K562 (cell line): ENCODE measurements at regions not wholly inside any gene's neighbourhood (a gene's known extent, or its start where the extent isn't known, plus 50 kb on each side); places are given as distances from the start of the nearest gene placed in this dataset.

ENCODE experiments used
- GABPB1 ChIP-seq: sonication (generic); formaldehyde crosslinking; IDR thresholded peaks from 2 replicates; pipeline ENCODE4 v1.8.0; 2022; ENCODE audit warnings: mild to moderate bottlenecking, missing genetic modification reagents
- GTF2F1 ChIP-seq: IDR thresholded peaks from 2 replicates; pipeline ENCODE4 v1.6.1; 2011; ENCODE audit warnings: low read depth, low read length, improper control_type of control experiment
- HDAC3 ChIP-seq: fragments of 450-650 bp; IDR thresholded peaks from 2 replicates; pipeline ENCODE4 v1.6.1; 2018; ENCODE audit warnings: borderline replicate concordance, mild to moderate bottlenecking, moderate library complexity; ENCODE audit not compliant: partially characterized antibody
- MTF1 ChIP-seq: fragments of 250-450 bp; sonication (Bioruptor Pico); IDR thresholded peaks from 2 replicates; pipeline ENCODE4 v1.9.0; 2021; ENCODE audit warnings: moderate library complexity, mild to moderate bottlenecking, inconsistent platforms, borderline replicate concordance
- PHF8 ChIP-seq: fragments of 200-600 bp; sonication (generic); IDR thresholded peaks from 2 replicates; pipeline ENCODE4 v1.6.1; 2012; ENCODE audit warnings: mixed run types, mild to moderate bottlenecking, inconsistent platforms, low read length, moderate library complexity, borderline replicate concordance
- SRSF9 ChIP-seq: fragments of 200-400 bp; formaldehyde crosslinking; IDR thresholded peaks from 2 replicates; pipeline ENCODE4 v1.6.1; 2017; ENCODE audit warnings: low read depth, low read length, borderline replicate concordance
- ZFP1 ChIP-seq: fragments of 450-650 bp; formaldehyde crosslinking; IDR thresholded peaks from 2 replicates; pipeline ENCODE4 v1.4.0; 2020; ENCODE audit warnings: mild to moderate bottlenecking, mixed read lengths
- ZFP91 ChIP-seq: sonication (generic); formaldehyde crosslinking; IDR thresholded peaks from 2 replicates; pipeline ENCODE4 v1.8.0; 2022; ENCODE audit warnings: mild to moderate bottlenecking, missing genetic modification reagents
- ZNF408 ChIP-seq: fragments of 250-450 bp; sonication (Bioruptor Pico); IDR thresholded peaks from 2 replicates; pipeline ENCODE4 v1.4.0; 2020; ENCODE audit warnings: low read depth, mild to moderate bottlenecking, moderate library complexity
- ZNF436 ChIP-seq: fragments of 250-450, 450-650 bp; sonication (Bioruptor Pico); formaldehyde crosslinking; IDR thresholded peaks from 2 replicates; pipeline ENCODE4 v1.7.0; 2020; ENCODE audit warnings: mild to moderate bottlenecking
- TF ChIP-seq, protein P1 (sequence below): fragments of 250-450 bp; sonication (Bioruptor Pico); IDR thresholded peaks from 2 replicates; pipeline ENCODE4 v1.4.0; 2020; ENCODE audit warnings: mild to moderate bottlenecking, moderate library complexity
- TF ChIP-seq, protein P2 (sequence below): fragments of 200-400 bp; formaldehyde crosslinking; IDR thresholded peaks from 2 replicates; pipeline ENCODE4 v1.6.1; 2017; ENCODE audit warnings: mild to moderate bottlenecking, low read depth, low read length, moderate library complexity
- TF ChIP-seq, protein P3 (sequence below): sonication (generic); formaldehyde crosslinking; IDR thresholded peaks from 2 replicates; pipeline ENCODE4 v1.8.1; 2023; ENCODE audit warnings: mild to moderate bottlenecking, missing genetic modification reagents
- TF ChIP-seq, protein P4 (sequence below): fragments of 450-650 bp; formaldehyde crosslinking; IDR thresholded peaks from 2 replicates; pipeline ENCODE4 v1.4.0; 2020; ENCODE audit warnings: mild to moderate bottlenecking
- TF ChIP-seq, protein P5 (sequence below): sonication (generic); formaldehyde crosslinking; IDR thresholded peaks from 2 replicates; pipeline ENCODE4 v1.8.0; 2022; ENCODE audit warnings: mild to moderate bottlenecking, missing genetic modification reagents

DNA sequence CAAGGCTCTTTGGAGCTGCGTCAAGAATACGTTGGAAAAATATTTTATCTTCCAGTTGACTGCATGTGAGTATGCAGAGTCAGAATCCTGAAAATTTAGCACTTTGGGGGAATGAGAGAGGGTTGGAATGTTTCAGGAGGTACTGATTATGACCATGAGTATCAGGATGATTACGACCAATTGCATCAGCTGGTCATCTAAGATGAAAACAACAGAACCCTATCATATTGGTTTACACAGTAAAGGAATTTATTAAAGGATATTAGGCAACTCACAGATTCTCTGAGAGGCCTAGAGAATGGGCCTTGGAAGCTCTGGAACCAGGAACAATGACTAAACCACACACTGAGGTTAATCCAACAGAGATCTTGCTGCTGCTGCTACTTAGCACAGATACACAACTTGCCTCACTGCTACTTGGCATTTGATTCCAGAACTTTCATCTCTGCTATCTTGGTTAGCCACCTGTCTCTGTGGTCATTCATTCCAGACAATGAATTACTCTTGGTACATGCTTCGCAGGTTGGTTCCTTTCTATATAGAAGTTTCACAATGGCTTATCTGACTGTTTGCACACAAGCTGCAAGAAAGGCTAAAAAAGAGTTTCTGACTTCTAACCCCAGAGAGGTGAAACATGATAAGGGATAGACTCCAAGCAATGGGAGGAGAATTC lies 68.0 kb upstream of the CTTNBP2 start (continued):
- TF ChIP-seq, protein P1, sequence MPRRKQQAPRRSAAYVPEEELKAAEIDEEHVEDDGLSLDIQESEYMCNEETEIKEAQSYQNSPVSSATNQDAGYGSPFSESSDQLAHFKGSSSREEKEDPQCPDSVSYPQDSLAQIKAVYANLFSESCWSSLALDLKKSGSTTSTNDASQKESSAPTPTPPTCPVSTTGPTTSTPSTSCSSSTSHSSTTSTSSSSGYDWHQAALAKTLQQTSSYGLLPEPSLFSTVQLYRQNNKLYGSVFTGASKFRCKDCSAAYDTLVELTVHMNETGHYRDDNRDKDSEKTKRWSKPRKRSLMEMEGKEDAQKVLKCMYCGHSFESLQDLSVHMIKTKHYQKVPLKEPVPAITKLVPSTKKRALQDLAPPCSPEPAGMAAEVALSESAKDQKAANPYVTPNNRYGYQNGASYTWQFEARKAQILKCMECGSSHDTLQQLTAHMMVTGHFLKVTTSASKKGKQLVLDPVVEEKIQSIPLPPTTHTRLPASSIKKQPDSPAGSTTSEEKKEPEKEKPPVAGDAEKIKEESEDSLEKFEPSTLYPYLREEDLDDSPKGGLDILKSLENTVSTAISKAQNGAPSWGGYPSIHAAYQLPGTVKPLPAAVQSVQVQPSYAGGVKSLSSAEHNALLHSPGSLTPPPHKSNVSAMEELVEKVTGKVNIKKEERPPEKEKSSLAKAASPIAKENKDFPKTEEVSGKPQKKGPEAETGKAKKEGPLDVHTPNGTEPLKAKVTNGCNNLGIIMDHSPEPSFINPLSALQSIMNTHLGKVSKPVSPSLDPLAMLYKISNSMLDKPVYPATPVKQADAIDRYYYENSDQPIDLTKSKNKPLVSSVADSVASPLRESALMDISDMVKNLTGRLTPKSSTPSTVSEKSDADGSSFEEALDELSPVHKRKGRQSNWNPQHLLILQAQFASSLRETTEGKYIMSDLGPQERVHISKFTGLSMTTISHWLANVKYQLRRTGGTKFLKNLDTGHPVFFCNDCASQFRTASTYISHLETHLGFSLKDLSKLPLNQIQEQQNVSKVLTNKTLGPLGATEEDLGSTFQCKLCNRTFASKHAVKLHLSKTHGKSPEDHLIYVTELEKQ (CRISPR knock-in tag): no peak
- TF ChIP-seq HDAC3: peak; percentile 72
- no peak for TF ChIP-seq GABPB1 (CRISPR knock-in tag)
- TF ChIP-seq, protein P2, sequence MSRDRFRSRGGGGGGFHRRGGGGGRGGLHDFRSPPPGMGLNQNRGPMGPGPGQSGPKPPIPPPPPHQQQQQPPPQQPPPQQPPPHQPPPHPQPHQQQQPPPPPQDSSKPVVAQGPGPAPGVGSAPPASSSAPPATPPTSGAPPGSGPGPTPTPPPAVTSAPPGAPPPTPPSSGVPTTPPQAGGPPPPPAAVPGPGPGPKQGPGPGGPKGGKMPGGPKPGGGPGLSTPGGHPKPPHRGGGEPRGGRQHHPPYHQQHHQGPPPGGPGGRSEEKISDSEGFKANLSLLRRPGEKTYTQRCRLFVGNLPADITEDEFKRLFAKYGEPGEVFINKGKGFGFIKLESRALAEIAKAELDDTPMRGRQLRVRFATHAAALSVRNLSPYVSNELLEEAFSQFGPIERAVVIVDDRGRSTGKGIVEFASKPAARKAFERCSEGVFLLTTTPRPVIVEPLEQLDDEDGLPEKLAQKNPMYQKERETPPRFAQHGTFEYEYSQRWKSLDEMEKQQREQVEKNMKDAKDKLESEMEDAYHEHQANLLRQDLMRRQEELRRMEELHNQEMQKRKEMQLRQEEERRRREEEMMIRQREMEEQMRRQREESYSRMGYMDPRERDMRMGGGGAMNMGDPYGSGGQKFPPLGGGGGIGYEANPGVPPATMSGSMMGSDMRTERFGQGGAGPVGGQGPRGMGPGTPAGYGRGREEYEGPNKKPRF: no peak
- TF ChIP-seq GTF2F1: no peak
- TF ChIP-seq MTF1: no peak
- no peak for TF ChIP-seq PHF8
- TF ChIP-seq SRSF9: no peak
- TF ChIP-seq, protein P3, sequence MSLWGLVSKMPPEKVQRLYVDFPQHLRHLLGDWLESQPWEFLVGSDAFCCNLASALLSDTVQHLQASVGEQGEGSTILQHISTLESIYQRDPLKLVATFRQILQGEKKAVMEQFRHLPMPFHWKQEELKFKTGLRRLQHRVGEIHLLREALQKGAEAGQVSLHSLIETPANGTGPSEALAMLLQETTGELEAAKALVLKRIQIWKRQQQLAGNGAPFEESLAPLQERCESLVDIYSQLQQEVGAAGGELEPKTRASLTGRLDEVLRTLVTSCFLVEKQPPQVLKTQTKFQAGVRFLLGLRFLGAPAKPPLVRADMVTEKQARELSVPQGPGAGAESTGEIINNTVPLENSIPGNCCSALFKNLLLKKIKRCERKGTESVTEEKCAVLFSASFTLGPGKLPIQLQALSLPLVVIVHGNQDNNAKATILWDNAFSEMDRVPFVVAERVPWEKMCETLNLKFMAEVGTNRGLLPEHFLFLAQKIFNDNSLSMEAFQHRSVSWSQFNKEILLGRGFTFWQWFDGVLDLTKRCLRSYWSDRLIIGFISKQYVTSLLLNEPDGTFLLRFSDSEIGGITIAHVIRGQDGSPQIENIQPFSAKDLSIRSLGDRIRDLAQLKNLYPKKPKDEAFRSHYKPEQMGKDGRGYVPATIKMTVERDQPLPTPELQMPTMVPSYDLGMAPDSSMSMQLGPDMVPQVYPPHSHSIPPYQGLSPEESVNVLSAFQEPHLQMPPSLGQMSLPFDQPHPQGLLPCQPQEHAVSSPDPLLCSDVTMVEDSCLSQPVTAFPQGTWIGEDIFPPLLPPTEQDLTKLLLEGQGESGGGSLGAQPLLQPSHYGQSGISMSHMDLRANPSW (CRISPR knock-in tag): no peak
- TF ChIP-seq, protein P4, sequence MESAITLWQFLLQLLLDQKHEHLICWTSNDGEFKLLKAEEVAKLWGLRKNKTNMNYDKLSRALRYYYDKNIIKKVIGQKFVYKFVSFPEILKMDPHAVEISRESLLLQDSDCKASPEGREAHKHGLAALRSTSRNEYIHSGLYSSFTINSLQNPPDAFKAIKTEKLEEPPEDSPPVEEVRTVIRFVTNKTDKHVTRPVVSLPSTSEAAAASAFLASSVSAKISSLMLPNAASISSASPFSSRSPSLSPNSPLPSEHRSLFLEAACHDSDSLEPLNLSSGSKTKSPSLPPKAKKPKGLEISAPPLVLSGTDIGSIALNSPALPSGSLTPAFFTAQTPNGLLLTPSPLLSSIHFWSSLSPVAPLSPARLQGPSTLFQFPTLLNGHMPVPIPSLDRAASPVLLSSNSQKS (CRISPR knock-in tag): no peak
- TF ChIP-seq ZFP1 (CRISPR knock-in tag): no peak
- TF ChIP-seq ZNF436 (CRISPR knock-in tag): no peak
- no peak for TF ChIP-seq ZNF408 (CRISPR knock-in tag)
- TF ChIP-seq, protein P5, sequence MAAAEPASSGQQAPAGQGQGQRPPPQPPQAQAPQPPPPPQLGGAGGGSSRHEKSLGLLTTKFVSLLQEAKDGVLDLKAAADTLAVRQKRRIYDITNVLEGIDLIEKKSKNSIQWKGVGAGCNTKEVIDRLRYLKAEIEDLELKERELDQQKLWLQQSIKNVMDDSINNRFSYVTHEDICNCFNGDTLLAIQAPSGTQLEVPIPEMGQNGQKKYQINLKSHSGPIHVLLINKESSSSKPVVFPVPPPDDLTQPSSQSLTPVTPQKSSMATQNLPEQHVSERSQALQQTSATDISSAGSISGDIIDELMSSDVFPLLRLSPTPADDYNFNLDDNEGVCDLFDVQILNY (CRISPR knock-in tag): no peak
- TF ChIP-seq ZFP91: no peak
